Prostate gland (tissue), 1 donor: ENCODE measurements at regions not wholly inside any gene's neighbourhood (a gene's known extent, or its start where the extent isn't known, plus 50 kb on each side); places are given as distances from the start of the nearest gene placed in this dataset.
A peak's percentile ranks its signal among the peaks of the same experiment; 100 is the strongest.

Experiments
- POLR2A ChIP-seq: fragments of 450-650 bp; IDR thresholded peaks from one replicate; pipeline ENCODE4 v1.6.1; 2016; ENCODE audit warnings: antibody characterized with exemption, mild to moderate bottlenecking
- POLR2AphosphoS5 ChIP-seq: sonication (generic); formaldehyde crosslinking; IDR thresholded peaks from one replicate; pipeline ENCODE4 v1.6.1; 2017; ENCODE audit warnings: antibody characterized with exemption

DNA sequence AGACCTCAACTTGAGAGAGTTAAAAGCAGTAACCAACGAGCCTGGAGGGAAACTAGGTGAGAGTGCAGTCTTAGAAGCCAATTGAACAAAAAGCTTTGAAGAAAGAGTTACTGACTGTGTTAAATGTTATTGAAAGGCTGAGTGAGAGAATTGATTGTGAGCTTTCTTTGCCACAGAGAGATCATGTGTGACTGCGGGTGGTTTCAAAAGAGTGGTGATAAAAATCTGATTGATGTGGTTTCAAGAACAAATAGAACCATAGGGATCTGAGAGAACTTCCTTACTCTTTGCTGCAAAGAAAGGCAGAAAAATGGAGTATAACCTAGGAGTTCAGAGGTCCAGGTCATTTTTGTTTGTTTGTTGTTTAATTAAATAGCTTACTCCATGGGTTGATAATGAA is 759.9 kb upstream of the ALCAM start:
- TF ChIP-seq POLR2AphosphoS5 (peak; percentile 10), POLR2A (no peak)
